ENCODE measurements at regions not wholly inside any gene's neighbourhood (a gene's known extent, or its start where the extent isn't known, plus 50 kb on each side); places are given as distances from the start of the nearest gene placed in this dataset.

DNA sequence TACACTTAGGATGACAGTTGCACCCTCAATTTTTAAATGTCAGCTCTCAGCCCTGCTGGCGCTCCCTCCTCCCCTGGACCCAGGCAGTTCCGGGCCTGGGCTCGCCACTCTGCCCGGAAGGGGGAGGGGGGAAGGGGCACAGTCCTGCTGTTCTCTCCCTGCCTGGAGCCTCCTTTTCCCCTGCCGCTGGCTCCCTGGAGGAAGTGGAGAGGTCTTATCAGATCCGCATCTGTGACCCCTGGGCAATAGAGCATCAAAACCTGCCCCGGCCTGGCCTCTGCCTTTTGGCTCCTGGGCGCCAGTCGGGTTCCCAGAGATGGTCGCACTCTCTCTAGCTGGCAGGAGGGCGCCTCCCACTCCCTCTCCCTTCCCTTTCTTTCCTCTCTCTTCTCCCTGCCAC is 149.3 kb downstream of the IRF8 start:
- no peak for DNase-seq (ENCODE audit: low spot score)

DNA sequence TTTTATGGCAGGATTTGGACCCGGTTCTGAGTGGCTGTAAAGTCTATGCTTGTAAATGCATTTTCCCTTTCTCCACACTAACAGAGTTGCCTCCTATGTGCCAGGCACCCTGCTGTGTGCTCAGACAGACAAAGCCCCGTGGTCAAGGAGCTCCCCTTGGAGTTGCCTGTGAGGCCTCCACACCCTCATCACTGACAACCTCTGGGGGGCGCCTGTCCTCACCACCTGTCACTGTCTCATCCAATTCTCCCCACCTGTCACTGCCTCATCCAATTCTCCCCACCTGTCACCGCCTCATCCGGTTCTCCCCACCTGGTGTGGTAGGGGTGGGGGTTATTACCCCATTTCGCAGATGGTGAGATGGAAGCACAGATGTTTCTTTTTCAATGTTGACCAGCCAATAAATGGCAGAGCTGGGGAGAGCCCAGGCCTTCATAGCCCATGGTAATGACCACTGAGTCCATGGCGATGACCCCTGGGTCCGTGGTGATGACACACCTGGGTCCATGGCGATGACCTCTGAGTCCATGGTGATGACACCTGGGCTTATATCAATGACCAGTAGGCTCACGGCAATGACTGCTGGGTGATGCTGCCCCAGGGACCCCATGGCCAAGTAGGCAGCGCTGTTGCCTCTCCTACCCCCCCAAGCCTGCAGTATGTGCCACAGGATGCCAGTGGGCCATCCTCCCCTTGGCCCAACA is 150.1 kb downstream of the IRF8 start:
- Histone ChIP-seq H3K36me3 (no peaks in the 10 kb centered on the region), H3K9ac (no peak overlapping the region), H3K4me2 (no peak overlapping the region), H3F3A (ENCODE audit: low read depth) (no peaks in the 10 kb centered on the region), H3K27ac (no peak overlapping the region), H4K20me1 (ENCODE audit: low read depth) (no peaks in the 10 kb centered on the region), H3K27me3 (peaks cover 9% of the 10 kb centered on the region), H3K79me2 (ENCODE audit: low read depth) (no peaks in the 10 kb centered on the region), H3K4me1 (peaks cover 5% of the 10 kb centered on the region), H2AFZ (replicated peaks) (no peak overlapping the region), H3K9me3 (ENCODE audit: low read depth) (no peaks in the 10 kb centered on the region), H3K4me3 (no peak overlapping the region)
- DNase-seq (ENCODE audit: low spot score) = no peak
- Mint-ChIP-seq H3K36me3 (no peaks in the 10 kb centered on the region), H3K9me3 (no peaks in the 10 kb centered on the region), H3K27ac (peak overlapping the region; percentile 19), H3K4me3 (no peak overlapping the region), H3K4me1 (peaks cover 31% of the 10 kb centered on the region), H3K27me3 (ENCODE audit: insufficient read depth, low read depth) (peaks cover 35% of the 10 kb centered on the region)
- TF ChIP-seq, protein P1, sequence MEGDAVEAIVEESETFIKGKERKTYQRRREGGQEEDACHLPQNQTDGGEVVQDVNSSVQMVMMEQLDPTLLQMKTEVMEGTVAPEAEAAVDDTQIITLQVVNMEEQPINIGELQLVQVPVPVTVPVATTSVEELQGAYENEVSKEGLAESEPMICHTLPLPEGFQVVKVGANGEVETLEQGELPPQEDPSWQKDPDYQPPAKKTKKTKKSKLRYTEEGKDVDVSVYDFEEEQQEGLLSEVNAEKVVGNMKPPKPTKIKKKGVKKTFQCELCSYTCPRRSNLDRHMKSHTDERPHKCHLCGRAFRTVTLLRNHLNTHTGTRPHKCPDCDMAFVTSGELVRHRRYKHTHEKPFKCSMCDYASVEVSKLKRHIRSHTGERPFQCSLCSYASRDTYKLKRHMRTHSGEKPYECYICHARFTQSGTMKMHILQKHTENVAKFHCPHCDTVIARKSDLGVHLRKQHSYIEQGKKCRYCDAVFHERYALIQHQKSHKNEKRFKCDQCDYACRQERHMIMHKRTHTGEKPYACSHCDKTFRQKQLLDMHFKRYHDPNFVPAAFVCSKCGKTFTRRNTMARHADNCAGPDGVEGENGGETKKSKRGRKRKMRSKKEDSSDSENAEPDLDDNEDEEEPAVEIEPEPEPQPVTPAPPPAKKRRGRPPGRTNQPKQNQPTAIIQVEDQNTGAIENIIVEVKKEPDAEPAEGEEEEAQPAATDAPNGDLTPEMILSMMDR (IDR thresholded peaks at IDR 0.05) = peak; percentile 23
- no peak for TF ChIP-seq EZH2phosphoT487 (IDR thresholded peaks at IDR 0.05)

More for the DNA sequence above, 149.3 kb downstream of the IRF8 start:
- peaks cover 34% of the 10 kb centered on the region for H3K27me3 Mint-ChIP-seq (ENCODE audit: insufficient read depth, low read depth)
- peak overlapping the region; percentile 34 for H2AFZ ChIP-seq (replicated peaks)
- peaks cover 5% of the 10 kb centered on the region for H3K4me1 ChIP-seq
- H3K4me2 ChIP-seq = no peak overlapping the region
- TF ChIP-seq EZH2phosphoT487 (IDR thresholded peaks at IDR 0.05) (no peak), EZH2 (IDR thresholded peaks at IDR 0.05) (no peak)
- TF ChIP-seq, protein P1 (IDR thresholded peaks at IDR 0.05) = no peak
- H3K9me3 Mint-ChIP-seq = no peaks in the 10 kb centered on the region
- H3K9me3 ChIP-seq (ENCODE audit: low read depth) = no peaks in the 10 kb centered on the region
- no peak overlapping the region for H3K4me3 Mint-ChIP-seq
- no peak overlapping the region for H3K4me3 ChIP-seq
- peaks cover 9% of the 10 kb centered on the region for H3K27me3 ChIP-seq
- no peaks in the 10 kb centered on the region for H4K20me1 ChIP-seq (ENCODE audit: low read depth)
- H3K36me3 Mint-ChIP-seq = no peaks in the 10 kb centered on the region
- H3K27ac Mint-ChIP-seq = peak overlapping the region; percentile 10
- no peaks in the 10 kb centered on the region for H3K36me3 ChIP-seq
- H3K9ac ChIP-seq = no peak overlapping the region
- H3K79me2 ChIP-seq (ENCODE audit: low read depth) = no peaks in the 10 kb centered on the region
- H3K27ac ChIP-seq = no peak overlapping the region
- H3F3A ChIP-seq (ENCODE audit: low read depth) = no peaks in the 10 kb centered on the region
- H3K4me1 Mint-ChIP-seq = peaks cover 40% of the 10 kb centered on the region

DNA sequence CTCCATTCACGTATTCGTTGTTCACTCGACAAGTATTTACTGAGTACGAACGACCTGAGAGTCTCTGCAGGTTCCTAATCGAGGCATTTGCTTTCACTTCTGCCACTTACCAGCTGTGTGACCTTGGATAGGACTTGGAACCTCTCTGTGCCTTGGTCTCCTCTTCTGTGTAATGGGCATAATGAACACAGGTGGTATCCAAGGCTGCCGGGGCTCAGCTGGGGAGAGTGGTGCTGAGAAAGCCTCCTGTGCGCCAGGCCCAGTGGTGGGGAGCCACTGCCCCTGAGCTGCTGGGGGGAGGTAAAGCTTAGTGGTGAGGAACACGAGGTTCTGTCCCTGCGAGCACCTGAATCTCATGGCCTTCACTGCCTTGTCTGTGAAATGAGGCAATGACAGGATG is 150.7 kb downstream of the IRF8 start:
- no peaks in the 10 kb centered on the region for H3K36me3 ChIP-seq
- no peak overlapping the region for H2AFZ ChIP-seq (replicated peaks)
- H3K9me3 ChIP-seq (ENCODE audit: low read depth) = no peaks in the 10 kb centered on the region
- H3K36me3 Mint-ChIP-seq = no peaks in the 10 kb centered on the region
- H3K27ac ChIP-seq = no peak overlapping the region
- DNase-seq (ENCODE audit: low spot score) = no peak
- no peak overlapping the region for H3K4me3 Mint-ChIP-seq
- H3K4me2 ChIP-seq = no peak overlapping the region
- no peaks in the 10 kb centered on the region for H3K9me3 Mint-ChIP-seq
- TF ChIP-seq EZH2phosphoT487 (IDR thresholded peaks at IDR 0.05) (no peak), EZH2 (IDR thresholded peaks at IDR 0.05) (no peak)
- TF ChIP-seq, protein P1 (IDR thresholded peaks at IDR 0.05) = no peak
- no peaks in the 10 kb centered on the region for H3F3A ChIP-seq (ENCODE audit: low read depth)
- H3K4me3 ChIP-seq = no peak overlapping the region
- peaks cover 30% of the 10 kb centered on the region for H3K4me1 Mint-ChIP-seq
- H3K27me3 ChIP-seq = peaks cover 9% of the 10 kb centered on the region
- peaks cover 5% of the 10 kb centered on the region for H3K4me1 ChIP-seq
- H3K27ac Mint-ChIP-seq = no peak overlapping the region
- no peak overlapping the region for H3K9ac ChIP-seq
- H4K20me1 ChIP-seq (ENCODE audit: low read depth) = no peaks in the 10 kb centered on the region
- H3K27me3 Mint-ChIP-seq (ENCODE audit: insufficient read depth, low read depth) = peaks cover 32% of the 10 kb centered on the region
- no peaks in the 10 kb centered on the region for H3K79me2 ChIP-seq (ENCODE audit: low read depth)

Data from neural progenitor cell (in vitro differentiated cells).